ENCODE measurements at regions not wholly inside any gene's neighbourhood (a gene's known extent, or its start where the extent isn't known, plus 50 kb on each side); places are given as distances from the start of the nearest gene placed in this dataset.

- no peak for TF ChIP-seq CTCF (IDR thresholded peaks at IDR 0.05)
- no peak for TF ChIP-seq POLR2A (IDR thresholded peaks at IDR 0.05)
Observed at GRCh38 chr21:35201799-35202198, 152.7 kb upstream of the RUNX1 start.

Measured in heart left ventricle (tissue), 13 donors.